Activated B cell treated with CpG ODN at 0.5 μM for 24 hours (primary cell): ENCODE measurements at regions not wholly inside any gene's neighbourhood (a gene's known extent, or its start where the extent isn't known, plus 50 kb on each side); places are given as distances from the start of the nearest gene placed in this dataset.

Experiments
- ATAC-seq: fragments of 200-7000 bp; cut with Tn5 transposase; one replicate; pipeline ENCODE4 v1.10.0; 2021; ENCODE audit warnings: low read depth, mild to moderate bottlenecking, moderate library complexity
- CTCF ChIA-PET: fragments of 350-600 bp; sonication (Branson Sonifier 250); formaldehyde crosslinking; loops from one replicate; lab custom pipeline; 2021; ENCODE audit warnings: antibody characterized with exemption; lab: Charles Lee
- POLR2A ChIA-PET: fragments of 350-600 bp; sonication (Branson Sonifier 250); formaldehyde crosslinking; loops from one replicate; lab custom pipeline; 2021; ENCODE audit warnings: antibody characterized with exemption; lab: Charles Lee
- DNase-seq: peaks from one replicate; pipeline ENCODE4 v3.0.0; 2022
- H3K27ac Mint-ChIP-seq: one replicate; pipeline ENCODE4 v1.8.0; 2020; ENCODE audit warnings: mixed read lengths
- H3K27me3 Mint-ChIP-seq: one replicate; pipeline ENCODE4 v1.8.0; 2021; ENCODE audit warnings: mixed read lengths
- H3K36me3 Mint-ChIP-seq: one replicate; pipeline ENCODE4 v1.8.0; 2021; ENCODE audit warnings: low read depth, mixed read lengths
- H3K4me1 Mint-ChIP-seq: one replicate; pipeline ENCODE4 v1.8.0; 2021; ENCODE audit warnings: mixed read lengths
- H3K4me3 Mint-ChIP-seq: one replicate; pipeline ENCODE4 v1.8.0; 2020; ENCODE audit warnings: mild to moderate bottlenecking, mixed read lengths
- H3K9me3 Mint-ChIP-seq: one replicate; pipeline ENCODE4 v1.8.0; 2020; ENCODE audit warnings: mixed read lengths
- intact Hi-C: fragments of 100-400 bp; cut with micrococcal nuclease; formaldehyde crosslinking; loops from one replicate; pipeline ENCODE4 v1.15.1; 2024
- TF ChIP-seq, protein P1 (sequence below): fragments of 200-600 bp; IDR thresholded peaks from one replicate; pipeline ENCODE4 v1.8.0; 2022; ENCODE audit warnings: antibody characterized with exemption, mild to moderate bottlenecking

DNA sequence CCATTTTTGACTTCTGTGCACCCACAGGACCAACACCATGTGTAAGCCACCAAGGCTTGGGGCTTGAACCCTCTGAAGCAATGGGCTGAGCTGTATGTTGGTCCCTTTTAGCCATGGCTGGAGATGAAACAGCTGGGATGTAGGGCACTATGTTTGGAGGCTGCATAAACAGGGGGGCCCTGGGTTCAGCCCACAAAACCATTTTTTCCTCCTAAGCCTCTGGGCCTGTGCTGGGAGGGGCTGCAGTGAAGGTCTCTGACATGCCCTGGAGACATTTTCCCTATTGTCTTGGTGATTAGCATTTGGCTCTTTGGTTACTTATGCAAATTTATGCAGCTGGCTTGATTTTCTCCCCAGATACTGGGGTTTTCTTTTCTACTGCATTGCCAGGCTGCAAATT is 144.9 kb downstream of the ZNF326 start:
- peaks cover 2% of the 10 kb centered on the region for H3K27me3 Mint-ChIP-seq
- H3K9me3 Mint-ChIP-seq = peaks cover 8% of the 10 kb centered on the region

DNA sequence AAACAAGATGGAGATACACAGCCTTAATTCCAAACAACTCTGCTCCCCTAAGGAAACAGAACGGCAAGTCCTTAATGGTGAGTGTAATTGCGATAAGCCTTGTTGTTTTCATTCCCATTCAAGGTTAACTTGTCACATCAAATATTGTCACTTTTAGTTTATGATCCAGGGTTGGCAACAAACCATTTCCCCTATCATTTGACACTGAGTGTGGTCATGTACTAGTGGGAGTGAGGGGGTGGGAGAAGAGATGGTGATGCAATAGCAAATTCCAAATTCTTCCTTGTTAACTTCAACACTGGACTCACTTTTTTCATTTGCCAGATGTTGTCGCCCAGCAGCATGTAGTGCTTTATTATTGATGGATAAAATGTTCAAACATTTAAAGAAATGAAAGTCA is 140.4 kb downstream of the ZNF326 start:
- ATAC-seq = no peak
- Mint-ChIP-seq H3K4me1 (no peaks in the 10 kb centered on the region), H3K9me3 (peaks cover 5% of the 10 kb centered on the region), H3K36me3 (no peaks in the 10 kb centered on the region), H3K27ac (no peak overlapping the region), H3K27me3 (peaks cover 8% of the 10 kb centered on the region), H3K4me3 (no peak overlapping the region)
- DNase-seq = no peak
- CTCF ChIA-PET = no interaction called here
- POLR2A ChIA-PET = no interaction called here
- intact Hi-C loops = no loop called here
- TF ChIP-seq, protein P1, sequence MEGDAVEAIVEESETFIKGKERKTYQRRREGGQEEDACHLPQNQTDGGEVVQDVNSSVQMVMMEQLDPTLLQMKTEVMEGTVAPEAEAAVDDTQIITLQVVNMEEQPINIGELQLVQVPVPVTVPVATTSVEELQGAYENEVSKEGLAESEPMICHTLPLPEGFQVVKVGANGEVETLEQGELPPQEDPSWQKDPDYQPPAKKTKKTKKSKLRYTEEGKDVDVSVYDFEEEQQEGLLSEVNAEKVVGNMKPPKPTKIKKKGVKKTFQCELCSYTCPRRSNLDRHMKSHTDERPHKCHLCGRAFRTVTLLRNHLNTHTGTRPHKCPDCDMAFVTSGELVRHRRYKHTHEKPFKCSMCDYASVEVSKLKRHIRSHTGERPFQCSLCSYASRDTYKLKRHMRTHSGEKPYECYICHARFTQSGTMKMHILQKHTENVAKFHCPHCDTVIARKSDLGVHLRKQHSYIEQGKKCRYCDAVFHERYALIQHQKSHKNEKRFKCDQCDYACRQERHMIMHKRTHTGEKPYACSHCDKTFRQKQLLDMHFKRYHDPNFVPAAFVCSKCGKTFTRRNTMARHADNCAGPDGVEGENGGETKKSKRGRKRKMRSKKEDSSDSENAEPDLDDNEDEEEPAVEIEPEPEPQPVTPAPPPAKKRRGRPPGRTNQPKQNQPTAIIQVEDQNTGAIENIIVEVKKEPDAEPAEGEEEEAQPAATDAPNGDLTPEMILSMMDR = no peak

More for the DNA sequence above, 144.9 kb downstream of the ZNF326 start:
- ATAC-seq = no peak
- TF ChIP-seq, protein P1 = no peak
- no peak overlapping the region for H3K27ac Mint-ChIP-seq
- no peaks in the 10 kb centered on the region for H3K4me1 Mint-ChIP-seq
- no peak for DNase-seq
- POLR2A ChIA-PET = no interaction called here
- no peaks in the 10 kb centered on the region for H3K36me3 Mint-ChIP-seq
- no peak overlapping the region for H3K4me3 Mint-ChIP-seq
- CTCF ChIA-PET = no interaction called here
- intact Hi-C loops = no loop called here

DNA sequence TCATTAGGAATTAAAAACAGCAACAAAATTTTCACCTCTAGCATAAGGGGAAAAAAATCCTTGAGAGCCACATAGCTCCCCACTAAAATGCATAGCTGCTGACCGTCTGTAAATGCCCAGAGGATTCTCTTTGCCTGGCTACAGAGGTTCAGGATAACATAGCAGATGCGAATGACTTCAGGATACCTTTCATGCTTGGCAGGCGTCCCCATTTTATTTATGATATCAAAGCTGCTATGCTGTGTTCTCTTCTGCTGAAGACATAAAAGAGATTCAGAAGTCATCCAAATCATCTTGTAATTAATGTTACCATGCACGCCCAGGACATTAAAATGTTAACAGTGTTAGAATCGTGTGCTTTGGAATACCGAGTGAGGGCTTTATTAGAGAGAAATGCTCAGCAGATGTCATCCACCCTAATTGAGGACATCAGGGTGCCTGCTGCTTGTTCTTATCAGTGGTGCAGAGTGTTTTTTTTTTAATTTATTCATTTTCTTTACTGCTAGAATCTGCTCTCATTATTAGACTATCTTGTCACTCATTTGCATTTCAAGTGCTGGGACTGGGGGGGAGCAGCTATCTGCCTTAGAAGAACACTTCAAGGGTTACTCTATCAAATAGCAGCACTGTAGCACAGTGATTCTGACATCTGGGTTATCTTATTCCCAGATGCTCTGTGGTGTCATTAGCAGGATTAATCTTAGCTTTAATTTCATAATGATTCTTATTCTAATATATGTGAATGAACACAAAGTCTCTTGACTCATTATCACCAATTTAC is 139.5 kb downstream of the ZNF326 start:
- CTCF ChIA-PET = no interaction called here
- TF ChIP-seq, protein P1 = no peak

DNA sequence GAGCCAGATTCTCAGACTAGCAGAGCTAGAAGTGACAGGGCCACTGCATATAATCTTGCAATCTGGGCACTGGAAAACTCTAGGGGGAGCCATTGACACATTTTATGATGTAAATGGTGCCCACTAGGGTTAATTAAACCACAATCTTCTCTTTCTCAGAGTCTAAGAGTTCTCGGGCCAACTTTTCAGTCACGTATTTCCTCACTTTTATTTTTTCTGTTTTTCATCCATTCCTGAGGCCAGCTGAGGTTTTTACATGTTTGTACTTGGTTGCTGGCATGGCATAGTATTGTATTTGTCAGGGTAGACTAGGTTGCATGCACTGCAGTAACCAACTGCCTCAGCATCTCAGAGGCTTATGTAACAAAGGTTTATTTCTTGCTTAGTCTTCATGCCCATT is 138.2 kb downstream of the ZNF326 start:
- Mint-ChIP-seq H3K4me1 (no peaks in the 10 kb centered on the region), H3K27me3 (peaks cover 11% of the 10 kb centered on the region), H3K27ac (no peak overlapping the region), H3K4me3 (no peak overlapping the region), H3K36me3 (no peaks in the 10 kb centered on the region), H3K9me3 (no peaks in the 10 kb centered on the region)
- ChIA-PET POLR2A (no interaction called here), CTCF (no interaction called here)
- ATAC-seq = no peak
- no peak for DNase-seq
- TF ChIP-seq, protein P1 = no peak
- intact Hi-C loops = no loop called here

More for the DNA sequence above, 139.5 kb downstream of the ZNF326 start:
- DNase-seq (no peak), ATAC-seq (no peak)
- Mint-ChIP-seq H3K4me3 (no peak overlapping the region), H3K27ac (no peak overlapping the region), H3K4me1 (no peaks in the 10 kb centered on the region), H3K27me3 (peaks cover 8% of the 10 kb centered on the region), H3K36me3 (no peaks in the 10 kb centered on the region), H3K9me3 (peaks cover 3% of the 10 kb centered on the region)
- intact Hi-C loops = no loop called here
- POLR2A ChIA-PET = no interaction called here

DNA sequence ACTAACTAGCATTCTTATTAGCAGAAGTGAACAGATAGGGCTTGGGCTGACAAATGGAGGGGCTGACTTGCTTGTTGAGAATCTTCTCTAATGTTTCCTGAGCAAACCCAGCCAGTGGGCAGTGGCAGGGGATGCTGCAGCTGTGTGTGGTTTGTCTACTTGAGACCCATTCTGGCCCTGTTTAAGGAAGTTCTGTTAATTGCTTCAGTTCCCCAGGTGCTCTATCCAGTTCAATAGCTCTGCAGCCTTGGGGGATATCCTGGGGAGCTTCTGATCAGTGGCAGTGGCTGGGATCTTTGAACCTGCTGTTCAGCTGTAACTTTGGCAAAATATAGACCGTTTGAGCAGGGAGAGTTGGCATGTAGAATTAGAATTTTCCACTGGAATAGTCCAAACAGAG is 137.4 kb downstream of the ZNF326 start:
- no peaks in the 10 kb centered on the region for H3K36me3 Mint-ChIP-seq
- no peak overlapping the region for H3K27ac Mint-ChIP-seq
- ChIA-PET POLR2A (no interaction called here), CTCF (no interaction called here)
- DNase-seq = no peak
- TF ChIP-seq, protein P1 = no peak
- intact Hi-C loops = no loop called here
- H3K27me3 Mint-ChIP-seq = peaks cover 11% of the 10 kb centered on the region
- no peak for ATAC-seq
- H3K4me3 Mint-ChIP-seq = no peak overlapping the region
- no peaks in the 10 kb centered on the region for H3K9me3 Mint-ChIP-seq
- H3K4me1 Mint-ChIP-seq = no peaks in the 10 kb centered on the region
